IMR-90 (cell line): ENCODE measurements at regions not wholly inside any gene's neighbourhood (a gene's known extent, or its start where the extent isn't known, plus 50 kb on each side); places are given as distances from the start of the nearest gene placed in this dataset.

Source experiments
- ATAC-seq: fragments of 200-7000 bp; cut with Tn5 transposase; 2 replicates; pipeline ENCODE4 v1.9.1; 2020; ENCODE audit warnings: low read depth, mild to moderate bottlenecking, moderate library complexity
- BruUV-seq: library from RNA; stranded (reverse); fragments of 400-500 nt; replicated peaks from 2 replicates; lab custom pipeline; 2021; lab: Mats Ljungman, UMichigan
- CTCF ChIA-PET: fragments of 300-600 bp; formaldehyde crosslinking; extraction: SDS; loops from one replicate; lab custom pipeline; 2021; ENCODE audit warnings: antibody characterized with exemption; lab: Yijun Ruan, JAX
- POLR2A ChIA-PET: fragments of 300-600 bp; sonication (Branson Sonifier 250); formaldehyde crosslinking; loops from one replicate; lab custom pipeline; 2022; ENCODE audit warnings: antibody characterized with exemption; ENCODE audit not compliant: unreplicated experiment; lab: Charles Lee
- DNase-seq: peaks from one replicate; pipeline ENCODE4 v3.0.0; 2013
- H2AFZ ChIP-seq: replicated peaks from 2 replicates; pipeline ENCODE3; 2013; ENCODE audit warnings: low read length, mild to moderate bottlenecking; ENCODE audit not compliant: poor library complexity
- H2AK5ac ChIP-seq: 2 replicates; pipeline ENCODE4 v1.6.1; 2013; ENCODE audit warnings: low read depth, low read length, inconsistent platforms
- H2AK9ac ChIP-seq: replicated peaks from 2 replicates; pipeline ENCODE3; 2013; ENCODE audit warnings: mild to moderate bottlenecking, low read depth, low read length, moderate library complexity; ENCODE audit not compliant: poor library complexity
- H2BK120ac ChIP-seq: 2 replicates; pipeline ENCODE4 v1.6.1; 2013; ENCODE audit warnings: low read depth, low read length, inconsistent platforms
- H2BK15ac ChIP-seq: 3 replicates; pipeline ENCODE4 v1.6.1; 2013; ENCODE audit warnings: low read depth, low read length, inconsistent platforms
- H2BK20ac ChIP-seq: 2 replicates; pipeline ENCODE4 v1.6.1; 2013; ENCODE audit warnings: low read depth, mild to moderate bottlenecking, inconsistent platforms, low read length, moderate library complexity
- H2BK5ac ChIP-seq: 2 replicates; pipeline ENCODE4 v1.6.1; 2013; ENCODE audit warnings: mild to moderate bottlenecking, low read depth, low read length, inconsistent platforms; ENCODE audit not compliant: poor library complexity, severe bottlenecking
- H3K14ac ChIP-seq: replicated peaks from 2 replicates; pipeline ENCODE4 v1.6.1; 2013; ENCODE audit warnings: low read depth, low read length, inconsistent platforms
- H3K18ac ChIP-seq: 2 replicates; pipeline ENCODE4 v1.6.1; 2013; ENCODE audit warnings: low read depth, low read length, control low read depth
- H3K23ac ChIP-seq: 2 replicates; pipeline ENCODE4 v1.6.1; 2013; ENCODE audit warnings: low read depth, low read length, inconsistent platforms
- H3K27ac ChIP-seq: 2 replicates; pipeline ENCODE4 v1.5.1; 2013; ENCODE audit warnings: mild to moderate bottlenecking, control low read depth, low read length; ENCODE audit not compliant: insufficient read depth
- H3K27me3 ChIP-seq: 2 replicates; pipeline ENCODE4 v1.6.1; 2013; ENCODE audit warnings: low read length; ENCODE audit not compliant: control insufficient read depth, insufficient read depth
- H3K36me3 ChIP-seq: 2 replicates; pipeline ENCODE4 v1.6.1; 2013; ENCODE audit warnings: low read length, mixed read lengths; ENCODE audit not compliant: control insufficient read depth, insufficient read depth
- H3K4ac ChIP-seq: 2 replicates; pipeline ENCODE4 v1.6.1; 2013; ENCODE audit warnings: low read depth, low read length, inconsistent platforms
- H3K4me1 ChIP-seq: 2 replicates; pipeline ENCODE4 v1.6.1; 2013; ENCODE audit warnings: low read length, mixed read lengths; ENCODE audit not compliant: control insufficient read depth, insufficient read depth
- H3K4me2 ChIP-seq: 2 replicates; pipeline ENCODE4 v1.6.1; 2013; ENCODE audit warnings: low read depth, mild to moderate bottlenecking, control low read depth, low read length, moderate library complexity
- H3K4me3 ChIP-seq: 2 replicates; pipeline ENCODE4 v1.5.1; 2013; ENCODE audit warnings: low read depth, mild to moderate bottlenecking, control low read depth, low read length, moderate library complexity; ENCODE audit not compliant: insufficient read depth
- H3K56ac ChIP-seq: 2 replicates; pipeline ENCODE4 v1.6.1; 2013; ENCODE audit warnings: low read length, inconsistent platforms; ENCODE audit not compliant: insufficient read depth; ENCODE audit errors: extremely low read depth
- H3K79me1 ChIP-seq, 2 experiments: 2 replicates each; pipeline ENCODE4 v1.6.1; 2013; ENCODE audit warnings: low read length in 2 of 2, inconsistent platforms in 1 of 2, low read depth in 1 of 2
- H3K9ac ChIP-seq: 2 replicates; pipeline ENCODE4 v1.6.1; 2013; ENCODE audit warnings: low read depth, low read length, control low read depth
- H3K9me1 ChIP-seq: 2 replicates; pipeline ENCODE4 v1.6.1; 2013; ENCODE audit warnings: low read length, inconsistent platforms; ENCODE audit not compliant: insufficient read depth
- H3K9me3 ChIP-seq: 2 replicates; pipeline ENCODE4 v1.6.1; 2013; ENCODE audit warnings: low read length; ENCODE audit not compliant: control insufficient read depth, insufficient read depth
- H4K20me1 ChIP-seq: 2 replicates; pipeline ENCODE4 v1.6.1; 2013; ENCODE audit warnings: low read length, inconsistent platforms; ENCODE audit not compliant: insufficient read depth
- H4K5ac ChIP-seq: 2 replicates; pipeline ENCODE4 v1.6.1; 2013; ENCODE audit warnings: mild to moderate bottlenecking, low read depth, low read length, control low read depth
- H4K8ac ChIP-seq, 2 experiments: 2 replicates each; pipeline ENCODE4 v1.6.1; 2013; ENCODE audit warnings: low read depth in 2 of 2, low read length in 2 of 2, control low read depth in 1 of 2, inconsistent platforms in 1 of 2
- H4K91ac ChIP-seq: 2 replicates; pipeline ENCODE4 v1.6.1; 2013; ENCODE audit warnings: low read depth, low read length, inconsistent platforms; ENCODE audit not compliant: insufficient read depth
- BHLHE40 ChIP-seq: fragments of 150-350 bp; IDR thresholded peaks from 2 replicates; pipeline ENCODE4 v1.6.1; 2016; ENCODE audit warnings: mild to moderate bottlenecking, low read depth, low read length
- CEBPB ChIP-seq: IDR thresholded peaks from 2 replicates; pipeline ENCODE4 v1.6.1; 2012; ENCODE audit warnings: low read depth, low read length, improper control_type of control experiment
- CHD1 ChIP-seq: IDR thresholded peaks from 2 replicates; pipeline ENCODE4 v1.6.1; 2012; ENCODE audit warnings: low read depth, low read length, improper control_type of control experiment
- CTCF ChIP-seq: conservative IDR thresholded peaks from 2 replicates; pipeline ENCODE4 v1.5.1; 2012; ENCODE audit warnings: mild to moderate bottlenecking, low read depth, low read length, improper control_type of control experiment
- ELK1 ChIP-seq: fragments of 150-350 bp; IDR thresholded peaks from 2 replicates; pipeline ENCODE4 v1.6.1; 2016; ENCODE audit warnings: low read depth, mild to moderate bottlenecking, low read length, moderate library complexity, borderline replicate concordance
- FOS ChIP-seq: fragments of 150-350 bp; IDR thresholded peaks from 2 replicates; pipeline ENCODE4 v1.6.1; 2016; ENCODE audit warnings: low read depth, low read length
- MAFK ChIP-seq: IDR thresholded peaks from 2 replicates; pipeline ENCODE4 v1.6.1; 2012; ENCODE audit warnings: low read depth, low read length, improper control_type of control experiment
- MAZ ChIP-seq: IDR thresholded peaks from 2 replicates; pipeline ENCODE4 v1.6.1; 2012; ENCODE audit warnings: low read depth, mild to moderate bottlenecking, low read length, improper control_type of control experiment, moderate library complexity, borderline replicate concordance
- MXI1 ChIP-seq: IDR thresholded peaks from 2 replicates; pipeline ENCODE4 v1.6.1; 2012; ENCODE audit warnings: low read depth, mild to moderate bottlenecking, low read length, moderate library complexity, borderline replicate concordance
- NFE2L2 ChIP-seq: fragments of 150-350 bp; IDR thresholded peaks from 2 replicates; pipeline ENCODE4 v1.6.1; 2016; ENCODE audit warnings: low read depth, mild to moderate bottlenecking, low read length
- POLR2A ChIP-seq: IDR thresholded peaks from 2 replicates; pipeline ENCODE4 v1.6.1; 2012; ENCODE audit warnings: mild to moderate bottlenecking, low read depth, low read length
- RAD21 ChIP-seq: IDR thresholded peaks from 2 replicates; pipeline ENCODE4 v1.6.1; 2012; ENCODE audit warnings: low read length, improper control_type of control experiment
- RCOR1 ChIP-seq: IDR thresholded peaks from 2 replicates; pipeline ENCODE4 v1.6.1; 2012; ENCODE audit warnings: mild to moderate bottlenecking, low read length, improper control_type of control experiment; ENCODE audit not compliant: insufficient replicate concordance
- RFX5 ChIP-seq: IDR thresholded peaks from 2 replicates; pipeline ENCODE4 v1.8.0; 2012; ENCODE audit warnings: low read depth, mild to moderate bottlenecking, low read length, moderate library complexity
- SMC3 ChIP-seq: fragments of 150-350 bp; IDR thresholded peaks from 2 replicates; pipeline ENCODE4 v1.6.1; 2016; ENCODE audit warnings: low read depth, mild to moderate bottlenecking, antibody characterized with exemption, low read length, moderate library complexity
- USF2 ChIP-seq: fragments of 150-350 bp; IDR thresholded peaks from 2 replicates; pipeline ENCODE4 v1.6.1; 2017; ENCODE audit warnings: mild to moderate bottlenecking, antibody characterized with exemption, low read length, low read depth
- WGBS, 2 experiments: methylation state at CpG; one replicate each; pipeline versions ENCODE4 v1.1.5 to v1.1.7; 2013; ENCODE audit warnings: missing lambda C conversion rate in 2 of 2; ENCODE audit not compliant: insufficient read length in 1 of 2; ENCODE audit errors: extremely low coverage in 2 of 2; 5-methylcytosine and 5-hydroxymethylcytosine counted together
- dilution Hi-C: fragments of 300-500 bp; cut with HindIII; formaldehyde crosslinking; loops from one replicate; pipeline ENCODE4 v1.14.3; 2018; ENCODE audit warnings: low sequenced_read_pairs; ENCODE audit not compliant: unreplicated experiment
- in situ Hi-C: fragments of 300-500 bp; cut with MboI; formaldehyde crosslinking; loops from 3 replicates; pipeline ENCODE4 v1.14.3; 2019; ENCODE audit warnings: low sequenced_read_pairs, inconsistent platforms, mixed read lengths
- intact Hi-C: fragments of 100-400 bp; cut with micrococcal nuclease; formaldehyde crosslinking; loops from 2 replicates; pipeline ENCODE4 v1.10.0; 2022

- dilution Hi-C loops, result no loop called here
- Histone ChIP-seq H3K27ac (no peak overlapping the region), H2BK120ac (no peak overlapping the region), H4K8ac (no peak overlapping the region), H3K56ac (no peak overlapping the region), H2BK15ac (no peak overlapping the region), H4K5ac (no peak overlapping the region), H3K14ac (no peak overlapping the region), H3K36me3 (no peaks in the 10 kb centered on the region), H3K4me2 (no peak overlapping the region), H3K4ac (no peak overlapping the region), H2AK5ac (no peak overlapping the region), H2BK20ac (no peak overlapping the region), H3K18ac (no peak overlapping the region), H2BK5ac (no peak overlapping the region), H3K27me3 (peaks cover 4% of the 10 kb centered on the region; the same call in 1 of the 2 replicates), H3K79me1 (no peaks in the 10 kb centered on the region), H2AK9ac (no peak overlapping the region), H3K23ac (no peak overlapping the region), H2AFZ (no peak overlapping the region), H3K4me3 (no peak overlapping the region), H3K4me1 (no peaks in the 10 kb centered on the region), H4K20me1 (no peaks in the 10 kb centered on the region), H3K9me1 (no peaks in the 10 kb centered on the region), H3K9ac (no peak overlapping the region), H3K9me3 (no peaks in the 10 kb centered on the region), H4K91ac (no peak overlapping the region)
- in situ Hi-C loops, result no loop called here
- ChIA-PET CTCF (interaction anchor here (0.5 to 0.6 kb wide), 2 partner anchors 54 to 1257 kb away, joined by 3 to 4 read pairs; no protein-coding TSS in a partner anchor), POLR2A (no interaction called here)
- DNase-seq (no peak), ATAC-seq (no peak)
- intact Hi-C loops, result no loop called here
- no CpG with 5 or more reads among the region's 6 CpGs for WGBS, 2 experiments
- BruUV-seq, result no TSS peak
- TF ChIP-seq RFX5, result no peak
- no peak for TF ChIP-seq BHLHE40
- TF ChIP-seq ELK1, result no peak
- no peak for TF ChIP-seq CEBPB
- no peak for TF ChIP-seq MXI1
- no peak for TF ChIP-seq RCOR1
- no peak for TF ChIP-seq MAFK
- no peak for TF ChIP-seq RAD21
- no peak for TF ChIP-seq MAZ
- no peak for TF ChIP-seq SMC3
- TF ChIP-seq CHD1, result no peak
- no peak for TF ChIP-seq CTCF
- no peak for TF ChIP-seq NFE2L2
- no peak for TF ChIP-seq FOS
- no peak for TF ChIP-seq POLR2A
- no peak for TF ChIP-seq USF2
Observed at GRCh38 chr10:62647375-62648092, 157.0 kb upstream of the ADO start.
